ENCODE measurements at regions not wholly inside any gene's neighbourhood (a gene's known extent, or its start where the extent isn't known, plus 50 kb on each side); places are given as distances from the start of the nearest gene placed in this dataset.

DNA sequence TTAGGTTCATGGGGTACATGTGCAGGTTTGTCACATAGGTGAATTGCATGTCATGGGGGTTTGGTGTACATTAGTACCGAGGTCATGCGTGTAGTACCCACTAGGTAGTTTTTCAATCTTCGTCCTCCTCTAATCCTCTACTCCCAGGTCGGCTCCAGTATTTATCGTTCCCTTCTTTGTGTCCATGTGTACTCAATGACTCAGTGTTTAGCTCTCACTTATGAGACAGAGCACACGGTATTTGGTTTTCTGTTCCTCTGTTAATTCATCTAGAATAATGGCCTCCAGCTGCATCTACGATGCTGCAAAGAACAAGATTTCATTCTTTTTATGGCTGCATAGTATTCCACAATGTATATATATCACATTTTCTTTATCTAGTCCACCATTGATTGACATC, 850.9 kb upstream of the MDGA2 start:
- Histone ChIP-seq H3K4me1 (ENCODE audit: insufficient read depth, poor library complexity, severe bottlenecking) (no peaks in the 10 kb centered on the region), H3K36me3 (ENCODE audit: low read depth) (no peaks in the 10 kb centered on the region), H3K4me3 (ENCODE audit: severe bottlenecking) (no peak overlapping the region), H3K9me3 (ENCODE audit: severe bottlenecking) (no peaks in the 10 kb centered on the region), H3K27me3 (ENCODE audit: insufficient read depth, poor library complexity, severe bottlenecking) (peaks cover 7% of the 10 kb centered on the region), H3K27ac (ENCODE audit: poor library complexity, severe bottlenecking) (no peak overlapping the region)
- ATAC-seq (ENCODE audit: low read depth) = no peak
- DNase-seq (ENCODE audit: low spot score) = no peak
- TF ChIP-seq, protein P1, sequence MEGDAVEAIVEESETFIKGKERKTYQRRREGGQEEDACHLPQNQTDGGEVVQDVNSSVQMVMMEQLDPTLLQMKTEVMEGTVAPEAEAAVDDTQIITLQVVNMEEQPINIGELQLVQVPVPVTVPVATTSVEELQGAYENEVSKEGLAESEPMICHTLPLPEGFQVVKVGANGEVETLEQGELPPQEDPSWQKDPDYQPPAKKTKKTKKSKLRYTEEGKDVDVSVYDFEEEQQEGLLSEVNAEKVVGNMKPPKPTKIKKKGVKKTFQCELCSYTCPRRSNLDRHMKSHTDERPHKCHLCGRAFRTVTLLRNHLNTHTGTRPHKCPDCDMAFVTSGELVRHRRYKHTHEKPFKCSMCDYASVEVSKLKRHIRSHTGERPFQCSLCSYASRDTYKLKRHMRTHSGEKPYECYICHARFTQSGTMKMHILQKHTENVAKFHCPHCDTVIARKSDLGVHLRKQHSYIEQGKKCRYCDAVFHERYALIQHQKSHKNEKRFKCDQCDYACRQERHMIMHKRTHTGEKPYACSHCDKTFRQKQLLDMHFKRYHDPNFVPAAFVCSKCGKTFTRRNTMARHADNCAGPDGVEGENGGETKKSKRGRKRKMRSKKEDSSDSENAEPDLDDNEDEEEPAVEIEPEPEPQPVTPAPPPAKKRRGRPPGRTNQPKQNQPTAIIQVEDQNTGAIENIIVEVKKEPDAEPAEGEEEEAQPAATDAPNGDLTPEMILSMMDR (IDR thresholded peaks at IDR 0.05; ENCODE audit: poor library complexity, severe bottlenecking) = no peak

DNA sequence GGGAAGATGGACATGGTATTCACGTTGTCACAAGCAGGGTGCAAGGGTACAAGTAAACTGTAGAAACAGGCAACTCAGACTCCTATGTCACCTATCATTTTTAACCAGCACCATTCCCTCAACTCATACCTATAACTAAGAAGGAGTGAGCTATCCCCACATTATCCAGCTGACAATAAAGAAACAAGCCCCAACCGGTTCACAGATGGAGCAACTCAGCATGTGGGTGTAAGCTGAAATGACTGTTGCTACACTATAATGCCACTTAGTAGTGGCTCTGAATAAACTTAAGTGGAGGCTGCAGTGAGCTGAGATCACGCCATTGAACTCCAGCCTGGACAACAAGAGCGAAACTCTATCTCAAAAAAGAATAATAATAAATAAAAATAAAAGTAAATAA, 829.5 kb upstream of the MDGA2 start:
- Histone ChIP-seq H3K4me1 (ENCODE audit: insufficient read depth, poor library complexity, severe bottlenecking) (no peaks in the 10 kb centered on the region), H3K27me3 (ENCODE audit: insufficient read depth, poor library complexity, severe bottlenecking) (peaks cover 5% of the 10 kb centered on the region), H3K9me3 (ENCODE audit: severe bottlenecking) (no peaks in the 10 kb centered on the region), H3K36me3 (ENCODE audit: low read depth) (no peaks in the 10 kb centered on the region), H3K27ac (ENCODE audit: poor library complexity, severe bottlenecking) (no peak overlapping the region), H3K4me3 (ENCODE audit: severe bottlenecking) (no peak overlapping the region)
- peak; percentile 41; the same call in 1 of the 3 replicates for ATAC-seq (ENCODE audit: low read depth)
- no peak for DNase-seq (ENCODE audit: low spot score)
- TF ChIP-seq, protein P1 (IDR thresholded peaks at IDR 0.05; ENCODE audit: poor library complexity, severe bottlenecking) = no peak

DNA sequence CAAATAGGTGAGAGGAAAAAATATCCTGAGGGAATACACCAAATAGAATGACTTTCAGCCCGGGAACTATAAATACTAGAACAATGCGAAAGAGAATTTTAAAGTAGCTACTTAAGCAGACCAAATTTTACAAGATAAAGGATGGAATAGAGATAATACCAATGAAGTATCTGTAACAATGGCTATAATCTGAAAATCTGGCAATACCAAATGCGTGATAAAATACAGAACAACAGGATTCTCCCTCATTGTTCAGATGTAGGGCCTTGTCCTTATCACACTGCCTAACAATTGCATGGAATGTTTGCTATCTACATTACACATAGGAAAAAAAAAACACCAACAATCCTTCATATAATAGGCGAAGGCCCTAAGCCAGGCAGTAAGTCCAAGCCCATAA, 815.4 kb upstream of the MDGA2 start:
- TF ChIP-seq, protein P1 (IDR thresholded peaks at IDR 0.05; ENCODE audit: poor library complexity, severe bottlenecking) = no peak
- DNase-seq (ENCODE audit: low spot score) = no peak
- Histone ChIP-seq H3K9me3 (ENCODE audit: severe bottlenecking) (no peaks in the 10 kb centered on the region), H3K4me3 (ENCODE audit: severe bottlenecking) (no peak overlapping the region), H3K4me1 (ENCODE audit: insufficient read depth, poor library complexity, severe bottlenecking) (no peaks in the 10 kb centered on the region), H3K27ac (ENCODE audit: poor library complexity, severe bottlenecking) (no peak overlapping the region), H3K36me3 (ENCODE audit: low read depth) (no peaks in the 10 kb centered on the region), H3K27me3 (ENCODE audit: insufficient read depth, poor library complexity, severe bottlenecking) (peaks cover 4% of the 10 kb centered on the region)
- no peak for ATAC-seq (ENCODE audit: low read depth)

DNA sequence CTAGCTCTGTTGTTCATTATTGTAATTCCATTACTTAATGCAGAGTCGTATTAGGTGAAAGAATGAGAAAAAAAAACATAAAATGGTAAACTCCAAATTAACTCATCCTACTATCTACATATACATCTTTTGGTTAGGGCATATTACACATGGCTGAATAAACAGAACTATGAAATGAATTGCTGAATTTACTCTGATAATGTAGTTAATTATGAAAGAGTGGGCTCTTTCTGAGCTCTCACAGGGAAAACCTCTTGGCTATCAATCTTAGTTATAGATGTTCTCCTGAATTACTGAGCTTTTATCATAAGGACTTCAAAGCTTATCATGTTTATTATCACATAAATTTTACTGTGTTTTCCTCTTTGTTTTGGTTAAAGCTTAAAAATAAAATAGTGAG, 798.5 kb upstream of the MDGA2 start:
- Histone ChIP-seq H3K4me1 (ENCODE audit: insufficient read depth, poor library complexity, severe bottlenecking) (no peaks in the 10 kb centered on the region), H3K9me3 (ENCODE audit: severe bottlenecking) (peaks cover 11% of the 10 kb centered on the region), H3K36me3 (ENCODE audit: low read depth) (no peaks in the 10 kb centered on the region), H3K27ac (ENCODE audit: poor library complexity, severe bottlenecking) (no peak overlapping the region), H3K27me3 (ENCODE audit: insufficient read depth, poor library complexity, severe bottlenecking) (peaks cover 44% of the 10 kb centered on the region), H3K4me3 (ENCODE audit: severe bottlenecking) (no peak overlapping the region)
- no peak for ATAC-seq (ENCODE audit: low read depth)
- TF ChIP-seq, protein P1 (IDR thresholded peaks at IDR 0.05; ENCODE audit: poor library complexity, severe bottlenecking) = no peak
- DNase-seq (ENCODE audit: low spot score) = no peak

DNA sequence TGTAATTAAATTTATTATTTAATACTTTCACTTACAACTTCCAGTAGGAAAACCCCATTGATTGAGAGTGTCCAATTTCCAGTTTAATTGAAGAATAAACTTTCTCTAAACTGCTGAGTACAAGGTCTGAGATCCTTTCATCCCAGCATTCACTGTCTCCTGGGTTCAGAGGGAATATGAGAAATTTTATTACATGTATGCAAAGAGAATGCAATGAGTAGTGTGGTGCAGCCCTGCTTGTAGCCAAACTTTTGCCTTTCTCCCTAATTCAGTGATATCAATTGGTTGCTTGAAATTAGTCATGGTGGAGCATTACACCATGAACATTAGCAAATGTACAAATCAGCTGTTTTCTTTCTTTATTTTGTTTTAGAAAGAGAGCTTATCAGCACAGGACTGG, 780.6 kb upstream of the MDGA2 start:
- Histone ChIP-seq H3K9me3 (ENCODE audit: severe bottlenecking) (no peaks in the 10 kb centered on the region), H3K4me1 (ENCODE audit: insufficient read depth, poor library complexity, severe bottlenecking) (no peaks in the 10 kb centered on the region), H3K27ac (ENCODE audit: poor library complexity, severe bottlenecking) (no peak overlapping the region), H3K27me3 (ENCODE audit: insufficient read depth, poor library complexity, severe bottlenecking) (peaks cover 11% of the 10 kb centered on the region), H3K4me3 (ENCODE audit: severe bottlenecking) (no peak overlapping the region), H3K36me3 (ENCODE audit: low read depth) (no peaks in the 10 kb centered on the region)
- ATAC-seq (ENCODE audit: low read depth) = no peak
- no peak for DNase-seq (ENCODE audit: low spot score)
- TF ChIP-seq, protein P1 (IDR thresholded peaks at IDR 0.05; ENCODE audit: poor library complexity, severe bottlenecking) = no peak

Measured in RWPE2 (cell line).